Activated CD4-positive, alpha-beta memory T cell treated with anti-CD3 and anti-CD28 coated beads, Interleukin-2, amount 10 ng/mL, durations not matched to agents 7 days and 5 days (primary cell): ENCODE measurements at regions not wholly inside any gene's neighbourhood (a gene's known extent, or its start where the extent isn't known, plus 50 kb on each side); places are given as distances from the start of the nearest gene placed in this dataset.

Experiments used
- CTCF ChIA-PET: fragments of 350-600 bp; sonication (Branson Sonifier 250); formaldehyde crosslinking; loops from one replicate; lab custom pipeline; 2021; ENCODE audit warnings: antibody characterized with exemption, inconsistent platforms; lab: Charles Lee
- POLR2A ChIA-PET: fragments of 350-600 bp; sonication (Branson Sonifier 250); formaldehyde crosslinking; loops from one replicate; lab custom pipeline; 2021; ENCODE audit warnings: antibody characterized with exemption; lab: Charles Lee
- DNase-seq: peaks from one replicate; pipeline ENCODE4 v3.0.0-alpha.2; 2020
- H3K27ac Mint-ChIP-seq: one replicate; pipeline ENCODE4 v1.8.0; 2021; ENCODE audit warnings: mild to moderate bottlenecking, mixed read lengths
- H3K27me3 Mint-ChIP-seq: one replicate; pipeline ENCODE4 v1.8.0; 2021; ENCODE audit warnings: mixed read lengths
- H3K36me3 Mint-ChIP-seq: one replicate; pipeline ENCODE4 v1.8.0; 2021; ENCODE audit warnings: low read depth, mixed read lengths
- H3K4me1 Mint-ChIP-seq: one replicate; pipeline ENCODE4 v1.8.0; 2021; ENCODE audit warnings: mixed read lengths
- H3K4me3 Mint-ChIP-seq: one replicate; pipeline ENCODE4 v1.8.0; 2021; ENCODE audit warnings: mild to moderate bottlenecking, mixed read lengths
- H3K9me3 Mint-ChIP-seq: one replicate; pipeline ENCODE4 v1.8.0; 2021; ENCODE audit warnings: mixed read lengths

DNA sequence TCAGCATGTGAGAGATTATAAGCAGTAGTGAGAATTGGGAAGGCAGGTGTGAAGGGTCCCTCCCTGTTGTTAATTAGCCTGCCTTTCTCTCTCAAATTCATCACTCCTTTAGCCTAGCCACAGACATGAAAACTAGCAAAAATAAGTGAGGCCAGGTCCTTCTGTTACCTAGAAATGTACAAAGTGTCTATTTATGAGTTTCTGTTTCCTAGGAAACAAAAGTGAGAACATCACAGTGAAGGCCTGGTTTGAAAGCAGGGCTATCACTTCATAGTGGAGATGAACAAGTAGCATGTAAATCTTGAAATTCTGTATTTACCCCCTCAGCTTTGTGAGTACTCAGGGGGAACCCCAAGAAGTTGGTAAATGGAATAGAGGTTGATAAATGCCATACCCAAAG, 78.2 kb upstream of the UMPS start:
- POLR2A ChIA-PET: no interaction called here

GRCh38 chr3:124653071-124653796, 77.0 kb upstream of the UMPS start:
- CTCF ChIA-PET: interaction anchor here (0.9 kb wide), 1 partner anchor 108 kb away, joined by 3 read pairs; no protein-coding TSS in a partner anchor

More for the DNA sequence above, 78.2 kb upstream of the UMPS start:
- Mint-ChIP-seq H3K27ac (no peak overlapping the region), H3K4me3 (no peak overlapping the region), H3K36me3 (no peaks in the 10 kb centered on the region), H3K9me3 (no peaks in the 10 kb centered on the region), H3K4me1 (peaks cover 3% of the 10 kb centered on the region), H3K27me3 (peaks cover 38% of the 10 kb centered on the region)
- DNase-seq: no peak
- CTCF ChIA-PET: no interaction called here

DNA sequence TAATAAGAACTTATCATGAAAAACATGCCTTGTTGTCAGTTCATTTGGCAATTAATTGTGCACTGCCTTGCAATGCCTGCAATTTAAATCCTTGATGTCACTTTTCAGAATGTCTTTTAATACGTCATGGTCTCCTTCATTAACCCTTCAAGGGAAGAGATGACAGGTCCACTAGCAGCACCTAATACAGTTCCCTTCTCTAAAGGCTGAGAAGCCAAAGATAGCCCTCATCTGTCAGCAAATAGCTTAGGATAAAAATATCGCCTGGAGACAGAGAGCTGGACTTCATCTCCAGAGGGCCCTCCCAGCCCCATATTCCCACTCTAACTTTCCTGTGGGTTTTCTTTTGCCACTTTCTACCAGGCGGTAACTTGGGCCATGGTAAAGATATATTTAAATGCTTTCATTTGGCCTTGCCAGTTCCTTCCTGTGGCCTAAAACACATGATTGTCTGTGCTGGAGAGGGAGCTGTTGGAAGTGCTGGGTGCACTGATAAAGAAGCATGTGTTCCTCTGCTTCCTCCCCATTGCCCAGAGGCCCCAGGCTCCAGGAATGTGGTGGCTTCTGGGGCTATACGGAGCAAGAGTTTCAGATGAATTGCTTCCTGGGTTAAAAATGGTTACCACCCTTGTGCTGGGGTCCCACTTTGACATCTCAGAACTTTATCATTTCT, 76.3 kb upstream of the UMPS start:
- H3K9me3 Mint-ChIP-seq: no peaks in the 10 kb centered on the region
- DNase-seq: no peak
- H3K4me1 Mint-ChIP-seq: peaks cover 3% of the 10 kb centered on the region
- H3K27ac Mint-ChIP-seq: no peak overlapping the region
- H3K36me3 Mint-ChIP-seq: no peaks in the 10 kb centered on the region
- ChIA-PET CTCF (no interaction called here), POLR2A (no interaction called here)
- no peak overlapping the region for H3K4me3 Mint-ChIP-seq
- peaks cover 21% of the 10 kb centered on the region for H3K27me3 Mint-ChIP-seq

More at GRCh38 chr3:124653071-124653796, 77.0 kb upstream of the UMPS start:
- Mint-ChIP-seq H3K4me1 (peaks cover 3% of the 10 kb centered on the region), H3K4me3 (no peak overlapping the region), H3K36me3 (no peaks in the 10 kb centered on the region), H3K27me3 (peaks cover 26% of the 10 kb centered on the region), H3K9me3 (no peaks in the 10 kb centered on the region), H3K27ac (no peak overlapping the region)
- DNase-seq: no peak
- POLR2A ChIA-PET: no interaction called here

GRCh38 chr3:124654470-124654845, 75.8 kb upstream of the UMPS start:
- H3K4me1 Mint-ChIP-seq: peaks cover 3% of the 10 kb centered on the region
- CTCF ChIA-PET: no interaction called here
- no peaks in the 10 kb centered on the region for H3K9me3 Mint-ChIP-seq
- no peak for DNase-seq
- no peak overlapping the region for H3K27ac Mint-ChIP-seq
- no peak overlapping the region for H3K4me3 Mint-ChIP-seq
- no peaks in the 10 kb centered on the region for H3K36me3 Mint-ChIP-seq
- POLR2A ChIA-PET: no interaction called here
- peaks cover 19% of the 10 kb centered on the region for H3K27me3 Mint-ChIP-seq

GRCh38 chr3:124656531-124656930, 73.7 kb upstream of the UMPS start:
- no peaks in the 10 kb centered on the region for H3K4me1 Mint-ChIP-seq
- H3K9me3 Mint-ChIP-seq: no peaks in the 10 kb centered on the region
- no peak for DNase-seq
- POLR2A ChIA-PET: no interaction called here
- H3K27ac Mint-ChIP-seq: no peak overlapping the region
- peaks cover 18% of the 10 kb centered on the region for H3K27me3 Mint-ChIP-seq
- CTCF ChIA-PET: no interaction called here
- H3K4me3 Mint-ChIP-seq: no peak overlapping the region
- no peaks in the 10 kb centered on the region for H3K36me3 Mint-ChIP-seq

GRCh38 chr3:124657138-124657537, 73.1 kb upstream of the UMPS start:
- H3K27me3 Mint-ChIP-seq: peaks cover 17% of the 10 kb centered on the region
- no peak overlapping the region for H3K27ac Mint-ChIP-seq
- H3K36me3 Mint-ChIP-seq: no peaks in the 10 kb centered on the region
- ChIA-PET POLR2A (no interaction called here), CTCF (no interaction called here)
- no peaks in the 10 kb centered on the region for H3K4me1 Mint-ChIP-seq
- H3K4me3 Mint-ChIP-seq: no peak overlapping the region
- no peak for DNase-seq
- no peaks in the 10 kb centered on the region for H3K9me3 Mint-ChIP-seq

DNA sequence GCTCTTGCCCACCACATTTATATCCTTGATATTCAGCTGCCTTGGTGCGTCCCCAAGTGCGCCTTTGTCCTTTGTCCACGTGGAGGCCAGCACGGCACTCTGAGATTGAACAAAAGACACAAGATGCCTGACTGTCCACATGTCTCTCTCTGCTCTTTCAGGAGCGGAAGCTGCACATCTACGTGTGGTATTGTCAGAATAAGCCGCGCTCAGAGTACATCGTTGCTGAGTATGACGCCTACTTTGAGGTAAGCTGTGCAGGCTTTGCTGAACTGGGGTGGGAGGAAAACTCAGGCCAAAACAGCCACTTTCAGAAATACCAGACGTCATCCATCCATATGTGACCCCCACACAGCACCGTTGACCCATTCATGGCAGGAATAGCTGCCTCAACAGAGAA, 72.0 kb upstream of the UMPS start:
- no peaks in the 10 kb centered on the region for H3K9me3 Mint-ChIP-seq
- no peak overlapping the region for H3K4me3 Mint-ChIP-seq
- no peaks in the 10 kb centered on the region for H3K36me3 Mint-ChIP-seq
- H3K4me1 Mint-ChIP-seq: no peaks in the 10 kb centered on the region
- no peak for DNase-seq
- ChIA-PET CTCF (no interaction called here), POLR2A (no interaction called here)
- H3K27ac Mint-ChIP-seq: no peak overlapping the region
- peaks cover 20% of the 10 kb centered on the region for H3K27me3 Mint-ChIP-seq

- Mint-ChIP-seq H3K9me3 (no peaks in the 10 kb centered on the region), H3K4me3 (no peak overlapping the region), H3K27ac (no peak overlapping the region), H3K4me1 (no peaks in the 10 kb centered on the region), H3K27me3 (peaks cover 27% of the 10 kb centered on the region), H3K36me3 (no peaks in the 10 kb centered on the region)
- CTCF ChIA-PET: no interaction called here
- DNase-seq: no peak
- POLR2A ChIA-PET: no interaction called here
These were observed 71.1 kb upstream of the UMPS start for GRCh38 chr3:124659175-124659574.

GRCh38 chr3:124660599-124660998, 69.7 kb upstream of the UMPS start:
- DNase-seq: no peak
- Mint-ChIP-seq H3K36me3 (no peaks in the 10 kb centered on the region), H3K4me1 (no peaks in the 10 kb centered on the region), H3K9me3 (no peaks in the 10 kb centered on the region), H3K4me3 (no peak overlapping the region), H3K27me3 (peaks cover 22% of the 10 kb centered on the region), H3K27ac (no peak overlapping the region)
- POLR2A ChIA-PET: no interaction called here
- CTCF ChIA-PET: no interaction called here

DNA sequence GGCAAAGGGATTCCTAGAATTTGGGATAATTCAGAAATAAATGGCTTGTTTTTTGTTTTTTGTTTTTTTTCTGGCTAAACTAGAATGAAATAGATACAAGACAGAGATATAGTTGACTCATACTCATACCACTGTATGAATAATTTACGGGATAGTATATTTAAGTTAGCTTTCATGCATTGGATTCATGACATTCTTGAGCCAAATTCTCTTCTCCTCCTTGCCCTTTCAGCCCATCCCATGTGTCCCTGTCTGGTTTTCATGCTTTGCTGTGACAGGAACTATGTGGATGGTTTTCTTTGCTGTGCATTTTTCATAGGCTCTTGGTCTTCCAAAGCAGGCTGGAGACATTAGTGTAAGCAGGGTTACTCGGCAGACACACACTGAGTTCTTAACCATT, 66.6 kb upstream of the UMPS start:
- Mint-ChIP-seq H3K9me3 (no peaks in the 10 kb centered on the region), H3K27ac (no peak overlapping the region), H3K27me3 (peaks cover 22% of the 10 kb centered on the region), H3K36me3 (no peaks in the 10 kb centered on the region), H3K4me1 (peaks cover 2% of the 10 kb centered on the region), H3K4me3 (no peak overlapping the region)
- POLR2A ChIA-PET: no interaction called here
- CTCF ChIA-PET: no interaction called here
- no peak for DNase-seq

DNA sequence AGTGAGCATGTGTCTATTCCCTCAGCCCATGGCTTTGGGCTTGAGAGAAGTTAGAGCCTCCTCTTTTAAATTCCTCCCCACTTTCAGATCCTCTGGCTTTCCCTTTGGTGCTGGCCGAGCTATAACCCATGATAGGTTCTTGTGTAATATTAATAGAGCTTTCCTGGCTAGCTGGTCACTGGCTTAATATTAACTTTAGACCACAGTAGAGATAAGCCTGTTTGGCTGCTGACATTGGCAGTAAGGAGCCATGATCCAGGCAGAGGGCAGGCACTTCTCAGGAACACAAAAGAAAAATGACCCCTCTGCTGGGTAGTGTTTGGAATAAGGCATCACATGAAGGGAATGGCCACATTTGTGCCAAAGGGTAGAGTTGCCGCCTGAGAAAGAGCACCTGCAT, 65.4 kb upstream of the UMPS start:
- Mint-ChIP-seq H3K27ac (no peak overlapping the region), H3K9me3 (no peaks in the 10 kb centered on the region), H3K36me3 (no peaks in the 10 kb centered on the region), H3K27me3 (peaks cover 22% of the 10 kb centered on the region), H3K4me1 (peaks cover 2% of the 10 kb centered on the region), H3K4me3 (no peak overlapping the region)
- no peak for DNase-seq
- POLR2A ChIA-PET: no interaction called here
- CTCF ChIA-PET: interaction anchor here (0.6 to 1.9 kb wide), 2 partner anchors 24 to 227 kb away, joined by 5 to 8 read pairs; no protein-coding TSS in a partner anchor

- no peak overlapping the region for H3K27ac Mint-ChIP-seq
- H3K36me3 Mint-ChIP-seq: peaks cover 5% of the 10 kb centered on the region
- DNase-seq: no peak
- H3K4me3 Mint-ChIP-seq: no peak overlapping the region
- H3K4me1 Mint-ChIP-seq: peaks cover 7% of the 10 kb centered on the region
- peaks cover 16% of the 10 kb centered on the region for H3K27me3 Mint-ChIP-seq
- CTCF ChIA-PET: interaction anchor here (0.6 to 1.9 kb wide), 2 partner anchors 21 to 23 kb away, joined by 3 to 8 read pairs; no protein-coding TSS in a partner anchor
- POLR2A ChIA-PET: no interaction called here
- H3K9me3 Mint-ChIP-seq: peaks cover 4% of the 10 kb centered on the region
These were observed 64.2 kb upstream of the UMPS start for GRCh38 chr3:124666067-124666466.

DNA sequence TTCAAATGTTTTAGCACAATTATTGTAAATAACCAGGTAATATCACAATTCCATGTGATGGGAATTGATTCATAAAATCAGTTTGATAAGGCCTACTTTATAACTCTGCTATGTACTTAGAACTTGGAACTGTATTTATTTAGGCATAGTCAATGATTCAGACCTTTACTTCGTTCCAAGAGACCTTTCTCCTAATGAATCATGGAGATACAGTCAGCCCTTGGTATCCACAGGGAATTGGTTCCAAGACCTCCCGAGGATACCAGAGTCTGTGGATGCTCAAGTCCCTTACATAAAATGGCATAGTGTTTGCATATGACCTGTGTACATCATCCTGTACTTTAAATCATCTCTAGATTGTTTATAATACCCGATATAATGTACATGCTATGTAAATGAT, 60.8 kb upstream of the UMPS start:
- ChIA-PET CTCF (no interaction called here), POLR2A (no interaction called here)
- peaks cover 15% of the 10 kb centered on the region for H3K4me1 Mint-ChIP-seq

More for the DNA sequence above, 60.8 kb upstream of the UMPS start:
- Mint-ChIP-seq H3K9me3 (peaks cover 7% of the 10 kb centered on the region), H3K27ac (no peak overlapping the region), H3K4me3 (no peak overlapping the region), H3K36me3 (peaks cover 7% of the 10 kb centered on the region), H3K27me3 (no peaks in the 10 kb centered on the region)
- no peak for DNase-seq
